ENCODE measurements at regions not wholly inside any gene's neighbourhood (a gene's known extent, or its start where the extent isn't known, plus 50 kb on each side); places are given as distances from the start of the nearest gene placed in this dataset.

GRCh38 chr1:219681876-219682275, 69.0 kb upstream of the ZC3H11B start:
- TF ChIP-seq CTCF (IDR thresholded peaks at IDR 0.05) = no peak
- no peak for TF ChIP-seq POLR2A (IDR thresholded peaks at IDR 0.05)
